LHCN-M2 (cell line): ENCODE measurements at regions not wholly inside any gene's neighbourhood (a gene's known extent, or its start where the extent isn't known, plus 50 kb on each side); places are given as distances from the start of the nearest gene placed in this dataset.
A peak's percentile ranks its signal among the peaks of the same experiment; 100 is the strongest.

Experiments used
- DNase-seq: peaks from one replicate; pipeline ENCODE4 v3.0.0-alpha.2; 2012; ENCODE audit warnings: low read depth

- no peak for DNase-seq
Measured at GRCh38 chr4:24244663-24245490, 339.5 kb downstream of the DHX15 start.

DNA sequence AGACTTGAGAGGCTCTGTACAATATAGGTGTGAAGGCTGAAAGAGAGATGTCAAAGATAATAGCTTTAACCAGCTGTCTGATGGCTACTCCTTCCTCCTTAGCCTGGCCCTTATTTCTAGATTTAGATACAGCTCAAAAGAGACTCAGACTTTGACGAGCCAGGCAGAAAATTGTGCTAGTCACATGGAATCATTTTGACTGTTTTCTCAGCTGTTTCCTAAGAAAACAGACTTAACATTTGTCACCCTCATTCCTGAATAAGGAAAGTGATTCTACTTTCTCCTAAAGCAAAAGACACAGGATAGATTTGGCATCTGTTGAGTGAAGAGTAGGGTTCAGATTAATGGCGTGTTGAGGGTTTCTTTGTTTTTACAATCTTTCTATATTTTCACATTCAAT is 340.7 kb downstream of the DHX15 start:
- DNase-seq = peak; percentile 76

GRCh38 chr4:24241511-24241910 is 342.8 kb downstream of the DHX15 start:
- DNase-seq = no peak

DNA sequence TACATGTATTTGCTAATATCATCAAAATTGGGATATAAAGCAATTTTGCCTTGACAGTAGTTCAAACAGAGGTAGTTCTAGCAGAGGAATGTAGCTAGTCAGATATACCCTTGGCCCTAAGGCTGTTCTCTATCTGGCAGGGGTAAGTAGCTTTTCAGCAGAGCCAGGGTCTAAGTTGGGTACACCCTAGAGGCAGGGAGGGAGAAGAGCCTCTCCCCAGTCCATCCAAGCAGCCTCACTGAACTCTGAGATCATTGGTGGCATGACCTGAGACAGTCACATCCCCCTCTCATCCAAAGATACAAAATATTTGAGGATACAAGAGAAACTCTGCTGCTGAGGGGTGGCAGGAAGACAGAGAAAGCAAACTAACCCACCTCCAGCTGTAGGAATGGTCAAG is 343.7 kb downstream of the DHX15 start:
- no peak for DNase-seq

- no peak for DNase-seq
Measured at GRCh38 chr4:24237709-24238108, 346.6 kb downstream of the DHX15 start.

- no peak for DNase-seq
Measured at GRCh38 chr4:24236532-24236931, 346.7 kb upstream of the PPARGC1A start.

DNA sequence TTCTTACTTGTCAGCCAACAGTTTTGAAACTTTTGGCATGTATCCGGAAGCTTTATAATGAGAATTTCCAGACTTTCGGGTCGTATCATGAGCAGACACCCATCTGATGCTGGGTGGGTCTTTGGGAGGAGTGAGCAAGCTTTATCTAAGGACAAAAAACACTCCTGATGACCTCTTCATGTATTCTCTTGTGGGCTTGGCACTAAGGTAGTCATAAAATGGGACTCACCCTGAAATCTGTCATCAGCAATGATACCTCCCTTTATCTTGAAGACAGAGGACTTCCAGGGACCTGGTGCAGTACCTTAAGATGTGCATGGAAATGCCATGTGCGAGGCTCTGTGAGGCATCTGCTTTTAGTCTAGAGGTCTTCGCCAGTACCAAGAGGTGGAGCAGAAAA is 346.3 kb upstream of the PPARGC1A start:
- no peak for DNase-seq

DNA sequence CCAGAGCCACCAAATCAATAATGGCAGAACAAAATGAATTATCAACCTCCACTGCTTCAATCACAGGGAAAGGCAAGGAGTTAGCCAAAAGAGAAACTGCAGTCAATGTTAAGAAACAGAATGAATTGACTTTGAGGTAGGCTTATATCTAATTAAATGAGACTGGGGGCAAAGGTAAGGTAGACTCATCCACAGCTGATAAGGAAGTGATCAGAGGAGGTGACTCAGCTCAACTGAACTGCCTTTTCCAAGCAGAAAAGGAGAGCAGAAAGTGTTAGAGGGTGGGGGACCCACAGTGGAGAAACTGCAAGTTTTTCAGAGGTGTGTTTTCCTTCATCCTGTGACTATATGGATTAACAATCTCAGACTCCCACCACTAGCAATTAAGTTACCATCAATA is 345.8 kb upstream of the PPARGC1A start:
- DNase-seq = no peak

DNA sequence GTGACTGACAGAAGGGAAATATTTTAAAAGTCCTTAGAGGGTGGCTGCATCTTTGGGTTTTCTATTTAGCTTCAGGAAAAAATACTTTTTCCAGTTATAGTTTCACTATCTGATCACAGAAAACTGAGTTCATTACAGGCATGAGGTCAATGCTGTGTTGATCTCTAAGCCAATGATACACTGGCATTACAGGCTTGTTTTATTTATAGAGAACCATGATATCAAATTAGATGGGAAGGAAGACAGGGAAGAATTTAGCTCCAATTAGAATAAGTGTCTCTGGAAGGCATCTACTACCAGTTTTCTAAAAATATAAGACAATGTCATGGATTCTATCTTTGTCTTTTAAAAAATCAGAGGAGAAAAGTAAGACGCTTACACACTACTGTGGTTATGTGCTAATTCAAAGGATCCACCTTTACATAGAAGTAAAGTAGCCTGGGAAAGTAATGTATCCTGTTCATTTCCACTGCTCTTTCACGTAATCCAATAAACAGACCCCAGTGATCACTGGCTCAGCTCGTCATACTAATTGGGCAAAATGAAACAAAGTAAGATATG is 344.5 kb upstream of the PPARGC1A start:
- DNase-seq = no peak

DNA sequence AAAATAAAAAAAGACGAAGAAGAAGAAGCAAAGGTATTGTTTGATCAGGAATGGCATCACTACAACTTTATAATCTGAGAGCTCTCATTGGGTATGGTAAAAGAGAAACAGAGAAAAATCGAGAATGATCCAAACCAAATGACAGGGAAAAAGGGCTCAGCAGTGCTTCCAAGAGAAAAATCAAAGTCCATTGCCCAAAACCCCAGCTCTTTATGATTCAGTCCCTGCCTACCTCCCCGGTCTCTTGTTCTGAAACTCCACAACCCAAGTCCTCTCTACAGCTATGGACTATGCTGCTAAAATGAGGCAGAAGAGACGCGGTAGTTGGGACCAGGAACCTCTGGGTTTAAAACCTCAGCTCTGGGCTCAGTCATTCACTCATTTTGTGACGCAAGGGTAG is 341.1 kb upstream of the PPARGC1A start:
- DNase-seq = no peak

GRCh38 chr4:24229978-24230377 is 340.1 kb upstream of the PPARGC1A start:
- DNase-seq = peak; percentile 32

DNA sequence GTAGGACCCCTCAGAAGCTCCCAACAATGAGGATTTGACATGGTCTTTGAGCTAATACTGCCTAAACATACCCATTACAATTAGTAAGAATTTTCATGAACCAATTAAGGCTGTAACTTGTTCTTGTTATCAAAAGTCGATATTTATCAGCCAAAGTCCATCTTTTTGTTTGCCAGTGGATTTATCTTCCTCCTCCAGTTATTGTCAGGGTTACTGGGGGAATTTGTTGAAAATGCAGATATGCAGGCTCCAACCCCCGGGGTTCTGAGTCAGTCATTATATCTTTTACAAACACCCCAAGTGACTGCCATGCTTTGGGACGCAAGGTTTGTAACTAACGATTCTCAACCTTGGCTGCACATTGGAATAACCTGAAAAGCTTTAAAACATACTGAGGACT is 338.8 kb upstream of the PPARGC1A start:
- no peak for DNase-seq

DNA sequence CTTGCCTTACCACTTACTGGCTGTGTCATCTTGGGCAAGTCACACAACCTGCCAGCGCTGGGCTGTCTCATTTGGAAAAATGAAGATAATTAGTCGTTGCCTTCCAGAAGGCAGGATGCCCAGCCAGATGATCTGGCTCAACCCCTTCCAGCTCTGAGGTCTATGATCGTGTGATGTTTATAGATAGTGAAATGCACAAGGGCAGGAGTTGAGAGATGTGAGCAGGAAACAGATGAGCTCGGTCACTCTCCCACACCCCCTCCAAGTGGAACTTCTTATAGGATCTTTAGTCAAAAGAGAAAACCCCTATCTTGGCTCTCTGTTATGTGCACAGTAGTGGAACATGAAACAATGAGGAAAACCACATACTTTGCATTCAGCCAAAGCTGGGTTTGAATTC is 336.8 kb upstream of the PPARGC1A start:
- no peak for DNase-seq

- DNase-seq = no peak
Measured at GRCh38 chr4:24226023-24226422, 336.2 kb upstream of the PPARGC1A start.

DNA sequence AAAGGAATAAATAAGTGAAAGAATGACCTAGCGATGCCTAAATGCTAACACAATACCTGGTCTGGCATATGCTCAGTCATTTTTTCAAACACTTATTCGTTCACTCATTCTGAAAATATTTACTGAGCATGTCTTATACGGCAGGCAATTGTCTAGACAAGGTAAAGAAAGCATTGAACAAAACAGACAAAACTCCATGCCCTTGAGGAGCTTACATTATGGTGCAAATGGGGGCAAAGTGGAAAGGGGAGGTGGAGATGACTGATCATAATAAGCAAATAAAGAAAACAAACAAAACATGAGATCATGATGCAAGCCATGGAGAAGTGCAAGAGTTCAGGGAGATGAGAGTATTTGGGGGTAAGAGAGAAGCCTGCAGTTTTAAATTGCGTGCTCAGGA is 334.6 kb upstream of the PPARGC1A start:
- DNase-seq = no peak

- no peak for DNase-seq
Measured at GRCh38 chr4:24219209-24219608, 329.4 kb upstream of the PPARGC1A start.

DNA sequence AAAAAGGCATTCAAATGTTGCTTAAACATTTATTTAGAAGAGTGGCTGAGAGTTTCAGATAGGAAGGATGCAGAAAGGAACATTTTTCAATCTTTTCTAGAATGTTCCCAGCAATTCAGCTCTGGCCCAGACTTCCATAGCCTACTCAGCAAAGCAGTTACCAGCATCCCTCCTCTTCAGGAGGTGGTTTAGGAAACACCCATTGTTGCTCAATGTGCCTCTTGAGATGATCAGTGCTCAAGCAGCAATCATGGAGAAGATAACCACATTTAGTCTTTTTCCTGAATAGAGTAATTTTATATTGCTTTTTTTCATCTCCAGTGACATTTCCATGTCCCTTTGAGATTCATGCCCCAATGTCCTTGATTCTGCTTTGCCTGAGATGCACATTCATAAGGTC is 328.7 kb upstream of the PPARGC1A start:
- no peak for DNase-seq

DNA sequence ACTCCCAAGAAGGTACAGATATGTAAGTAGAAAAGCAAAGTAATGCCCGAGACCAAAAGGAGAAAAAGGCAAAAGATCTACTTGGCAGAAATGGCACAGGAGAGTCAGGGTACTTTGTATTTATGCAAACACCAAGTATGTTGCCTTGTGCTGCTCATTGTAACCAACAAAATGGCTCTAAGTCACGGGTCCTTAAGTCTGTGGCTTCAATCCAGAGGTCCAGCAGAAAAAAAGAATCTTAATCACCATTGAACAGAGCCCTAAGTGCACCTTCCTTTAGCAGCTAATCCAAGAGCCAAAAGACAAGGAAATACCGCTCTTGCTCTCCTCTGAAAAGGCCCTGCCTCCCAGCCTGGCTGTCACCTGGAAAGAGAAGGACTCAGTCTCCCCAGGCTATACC is 324.9 kb upstream of the PPARGC1A start:
- no peak for DNase-seq

DNA sequence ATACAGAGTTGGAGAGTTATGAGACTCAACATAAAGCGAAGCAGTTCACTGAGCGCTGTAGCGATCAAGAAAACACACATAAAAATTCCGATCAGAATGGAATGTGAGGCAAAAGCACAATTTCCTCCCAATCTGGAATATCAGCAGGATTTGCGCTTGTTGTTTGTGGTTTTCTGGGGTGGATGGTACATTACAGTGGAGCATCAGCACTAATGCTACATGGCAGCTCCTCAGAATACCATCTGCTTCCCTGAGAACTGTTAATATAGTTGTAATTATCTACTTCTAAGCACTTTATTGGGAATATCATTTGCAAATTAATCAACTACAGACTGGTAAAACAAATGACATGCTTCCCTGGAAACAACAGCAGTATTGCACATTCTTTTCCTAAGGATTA is 324.1 kb upstream of the PPARGC1A start:
- no peak for DNase-seq

DNA sequence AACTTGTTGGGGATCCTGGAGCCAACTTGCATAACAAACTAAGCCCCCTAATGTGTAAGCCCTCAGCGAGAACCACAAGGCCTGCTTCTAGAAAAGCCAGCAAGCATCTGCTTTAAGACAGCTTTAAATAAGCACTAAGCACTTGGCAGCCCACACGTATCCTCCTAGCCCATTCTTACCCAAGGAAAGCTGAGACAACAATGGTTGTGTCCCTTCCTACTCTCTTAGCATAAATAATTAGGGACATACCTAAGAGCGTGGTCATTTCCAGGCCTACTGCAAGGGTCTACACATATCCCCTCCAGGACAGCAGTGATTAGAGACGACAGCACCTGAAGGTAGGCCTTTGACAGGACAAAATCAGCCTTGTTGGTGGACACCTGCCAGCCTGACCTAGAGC is 322.8 kb upstream of the PPARGC1A start:
- DNase-seq = no peak

DNA sequence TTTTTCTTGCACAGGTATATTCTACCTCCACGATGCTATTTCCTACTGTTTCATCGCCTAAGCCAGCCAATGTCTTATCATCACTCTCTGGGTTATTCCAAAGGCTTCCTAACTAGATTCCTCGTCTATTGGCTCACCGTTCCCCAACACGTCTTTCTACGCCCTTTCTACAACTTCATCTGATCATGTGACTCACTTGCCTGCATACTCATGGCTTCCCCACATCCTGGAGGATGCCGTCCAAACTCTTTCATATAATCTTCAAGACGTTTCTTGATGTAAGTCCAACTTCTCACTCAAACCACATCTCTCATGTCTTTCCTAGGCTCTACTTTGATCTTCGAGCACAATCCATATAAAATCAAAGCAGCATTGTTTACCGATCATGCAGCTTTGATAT is 322.0 kb upstream of the PPARGC1A start:
- no peak for DNase-seq

DNA sequence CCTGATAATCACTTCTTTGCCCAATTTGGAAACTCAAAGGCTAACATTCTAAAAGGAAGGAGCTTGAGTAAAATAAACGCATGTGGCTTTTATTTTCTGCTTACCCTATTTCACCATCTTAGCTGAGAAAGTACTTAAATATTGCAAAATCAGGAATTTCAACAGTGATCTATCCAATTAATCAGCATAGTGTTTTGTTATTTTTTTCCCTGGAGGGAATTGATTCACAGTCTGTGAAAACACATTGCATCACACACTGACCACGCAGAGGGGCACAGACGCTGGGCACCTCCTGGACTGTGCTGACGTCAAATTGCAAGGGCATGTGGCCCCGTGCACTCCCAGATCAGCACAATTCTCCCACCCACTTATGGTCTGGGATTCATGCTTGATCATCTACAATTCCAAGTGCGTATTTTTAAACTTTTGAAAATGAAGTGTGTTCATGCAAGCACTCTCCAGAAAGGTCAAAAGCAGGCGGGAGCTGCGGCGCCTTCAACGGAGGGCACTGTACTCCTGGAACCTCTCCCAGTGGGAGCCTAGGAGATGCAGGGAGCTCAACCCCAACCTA is 320.6 kb upstream of the PPARGC1A start:
- DNase-seq = peak; percentile 94

- no peak for DNase-seq
Measured at GRCh38 chr4:24209906-24210305, 320.1 kb upstream of the PPARGC1A start.
